ENCODE measurements at regions not wholly inside any gene's neighbourhood (a gene's known extent, or its start where the extent isn't known, plus 50 kb on each side); places are given as distances from the start of the nearest gene placed in this dataset.

- DNase-seq (ENCODE audit: low read depth in 4 of 4, low spot score in 3 of 4): no peak
Observed at GRCh38 chrX:42944381-42944998, 166.5 kb upstream of the PPP1R2C start.

GRCh38 chrX:42946544-42947194 lies 168.7 kb upstream of the PPP1R2C start:
- DNase-seq (ENCODE audit: low read depth in 4 of 4, low spot score in 3 of 4): no peak

- no peak for DNase-seq (ENCODE audit: low read depth in 4 of 4, low spot score in 3 of 4)
Observed at GRCh38 chrX:42948723-42949657, 171.0 kb upstream of the PPP1R2C start.

GRCh38 chrX:42951747-42952146 lies 173.8 kb upstream of the PPP1R2C start:
- DNase-seq (ENCODE audit: low read depth in 4 of 4, low spot score in 3 of 4): no peak

GRCh38 chrX:42952621-42953020 lies 174.7 kb upstream of the PPP1R2C start:
- DNase-seq (ENCODE audit: low read depth in 4 of 4, low spot score in 3 of 4): no peak

- DNase-seq (ENCODE audit: low read depth in 4 of 4, low spot score in 3 of 4): no peak
Observed at GRCh38 chrX:42954880-42955279, 176.9 kb upstream of the PPP1R2C start.

- DNase-seq (ENCODE audit: low read depth in 4 of 4, low spot score in 3 of 4): no peak
Observed at GRCh38 chrX:42955349-42955748, 177.4 kb upstream of the PPP1R2C start.

- no peak for DNase-seq (ENCODE audit: low read depth in 4 of 4, low spot score in 3 of 4)
Observed at GRCh38 chrX:42967681-42968300, 189.8 kb upstream of the PPP1R2C start.

- DNase-seq (ENCODE audit: low read depth in 4 of 4, low spot score in 3 of 4): no peak
Observed at GRCh38 chrX:42973321-42973720, 195.4 kb upstream of the PPP1R2C start.

GRCh38 chrX:42975906-42976305 lies 197.9 kb upstream of the PPP1R2C start:
- no peak for DNase-seq (ENCODE audit: low read depth in 4 of 4, low spot score in 3 of 4)

GRCh38 chrX:42976746-42977366 lies 198.9 kb upstream of the PPP1R2C start:
- DNase-seq (ENCODE audit: low read depth in 4 of 4, low spot score in 3 of 4): no peak

GRCh38 chrX:42978655-42979379 lies 200.9 kb upstream of the PPP1R2C start:
- no peak for DNase-seq (ENCODE audit: low read depth in 4 of 4, low spot score in 3 of 4)

GRCh38 chrX:42988700-42989099 lies 210.7 kb upstream of the PPP1R2C start:
- DNase-seq (ENCODE audit: low read depth in 4 of 4, low spot score in 3 of 4): no peak

- no peak for DNase-seq (ENCODE audit: low read depth in 4 of 4, low spot score in 3 of 4)
Observed at GRCh38 chrX:42992199-42992943, 214.4 kb upstream of the PPP1R2C start.

- DNase-seq (ENCODE audit: low read depth in 4 of 4, low spot score in 3 of 4): no peak
Observed at GRCh38 chrX:42996861-42997260, 218.9 kb upstream of the PPP1R2C start.

- no peak for DNase-seq (ENCODE audit: low read depth in 4 of 4, low spot score in 3 of 4)
Observed at GRCh38 chrX:43000121-43000520, 222.2 kb upstream of the PPP1R2C start.

GRCh38 chrX:43002526-43003203 lies 224.7 kb upstream of the PPP1R2C start:
- no peak for DNase-seq (ENCODE audit: low read depth in 4 of 4, low spot score in 3 of 4)

GRCh38 chrX:43003204-43003565 lies 225.2 kb upstream of the PPP1R2C start:
- no peak for DNase-seq (ENCODE audit: low read depth in 4 of 4, low spot score in 3 of 4)

GRCh38 chrX:43003939-43004338 lies 226.0 kb upstream of the PPP1R2C start:
- DNase-seq (ENCODE audit: low read depth in 4 of 4, low spot score in 3 of 4): no peak

Measured in right renal pelvis (tissue), 4 donors.